ENCODE measurements at regions not wholly inside any gene's neighbourhood (a gene's known extent, or its start where the extent isn't known, plus 50 kb on each side); places are given as distances from the start of the nearest gene placed in this dataset.

GRCh38 chr20:1805161-1805581, 90.0 kb upstream of the SIRPA start:
- Histone ChIP-seq H4K20me1 (replicated peaks; ENCODE audit: control insufficient read depth, extremely low read depth, insufficient read depth, low read length) (no peaks in the 10 kb centered on the region), H2AFZ (ENCODE audit: low read depth, low read length) (no peak overlapping the region), H3K4me2 (ENCODE audit: insufficient read depth, low read length) (no peak overlapping the region), H3K4me3 (replicated peaks in 1 of 3; ENCODE audit: insufficient read depth in 1 of 3, low read depth in 1 of 3, low read length in 3 of 3) (no peak overlapping the region), H3K27me3 (ENCODE audit: control insufficient read depth in 2 of 2, insufficient read depth in 2 of 2, low read length in 2 of 2) (peaks cover 0 to 2% of the 10 kb centered on the region in 2 experiments), H3K9ac (replicated peaks; ENCODE audit: extremely low read depth, insufficient read depth, low read length) (no peak overlapping the region), H3K9me3 (replicated peaks; ENCODE audit: control insufficient read depth, insufficient read depth, low read length) (no peaks in the 10 kb centered on the region), H3K4me1 (ENCODE audit: control insufficient read depth, extremely low read depth, insufficient read depth, low read length) (peaks cover 27% of the 10 kb centered on the region), H3K27ac (ENCODE audit: insufficient read depth, low read depth, low read length) (no peak overlapping the region), H3K9me1 (replicated peaks; ENCODE audit: control insufficient read depth, extremely low read depth, insufficient read depth, low read length) (no peaks in the 10 kb centered on the region), H3K36me3 (ENCODE audit: control insufficient read depth in 2 of 2, extremely low read depth in 1 of 2, insufficient read depth in 2 of 2, low read length in 2 of 2) (no peaks in the 10 kb centered on the region), H3K79me2 (ENCODE audit: control insufficient read depth, insufficient read depth, low read length) (no peaks in the 10 kb centered on the region)
- ChIA-PET CTCF (interaction anchor here (1.1 to 4.5 kb wide), 3 partner anchors 13 to 95 kb away, joined by 3 to 34 read pairs (median 19); no protein-coding TSS in a partner anchor), POLR2A (no interaction called here)
- dilution Hi-C loops (cut with MboI; ENCODE audit: extremely low pct_ligation_motif_present, low sequenced_read_pairs) (no loop called here), intact Hi-C loops (cut with micrococcal nuclease) (no loop called here)
- no TSS peak for BruUV-seq (replicated peaks)
- FAIRE-seq: no peak
- no peak for TF ChIP-seq CTCF (IDR thresholded peaks at IDR 0.05; ENCODE audit: extremely low read depth in 1 of 2, insufficient read depth in 1 of 2, low read depth in 1 of 2, low read length in 2 of 2)
- TF ChIP-seq POLR2A (IDR thresholded peaks at IDR 0.05; ENCODE audit: low read depth, low read length): no peak
- no peak for TF ChIP-seq MYC (IDR thresholded peaks at IDR 0.05; ENCODE audit: low read depth, low read length)
- TF ChIP-seq MAX (IDR thresholded peaks at IDR 0.05; ENCODE audit: insufficient read depth, insufficient read length): no peak
- TF ChIP-seq GATA2 (IDR thresholded peaks at IDR 0.05; ENCODE audit: insufficient read depth, insufficient read length, low read depth, low read length): no peak
- no peak for TF ChIP-seq EZH2 (IDR thresholded peaks at IDR 0.05; ENCODE audit: borderline replicate concordance, low read depth, low read length, severe bottlenecking)
- TF ChIP-seq POLR2AphosphoS5 (IDR thresholded peaks at IDR 0.05; ENCODE audit: insufficient read depth, low read depth, low read length): no peak
- no peak for TF ChIP-seq JUN (IDR thresholded peaks at IDR 0.05; ENCODE audit: borderline replicate concordance, insufficient read depth, insufficient read length, low read depth)
- no peak for TF ChIP-seq FOS (IDR thresholded peaks at IDR 0.05; ENCODE audit: borderline replicate concordance, insufficient read depth, low read length)
- DNase-seq (ENCODE audit: low read depth, low spot score): no peak

Data from endothelial cell of umbilical vein (primary cell).